ENCODE measurements at regions not wholly inside any gene's neighbourhood (a gene's known extent, or its start where the extent isn't known, plus 50 kb on each side); places are given as distances from the start of the nearest gene placed in this dataset.

- DNase-seq (ENCODE audit: low spot score), result no peak
- WGBS (ENCODE audit: low lambda C conversion rate, missing lambda C conversion rate), result 89% methylated on average over 4 of the region's 4 CpGs
- TF ChIP-seq EZH2phosphoT487 (IDR thresholded peaks at IDR 0.05; ENCODE audit: low read depth, severe bottlenecking, unreplicated experiment) (no peak), CTCF (IDR thresholded peaks at IDR 0.05; ENCODE audit: poor library complexity) (no peak), EZH2 (IDR thresholded peaks at IDR 0.05; ENCODE audit: borderline replicate concordance) (no peak)
These were observed 1199.1 kb upstream of the SORCS1 start for GRCh38 chr10:108363576-108363975.

GRCh38 chr10:108362961-108363360, 1198.5 kb upstream of the SORCS1 start:
- no peaks in the 10 kb centered on the region for H3K79me2 ChIP-seq
- H3K4me1 ChIP-seq (ENCODE audit: insufficient read depth), result no peaks in the 10 kb centered on the region
- no peak overlapping the region for H3K27ac ChIP-seq
- 97% methylated on average over 1 of the region's 1 CpG for WGBS (ENCODE audit: low lambda C conversion rate, missing lambda C conversion rate)
- H3K4me2 ChIP-seq, result no peak overlapping the region
- no peak for DNase-seq (ENCODE audit: low spot score)
- H2AFZ ChIP-seq, result no peak overlapping the region
- H3K36me3 ChIP-seq (replicated peaks; ENCODE audit: insufficient read depth, low read depth), result no peaks in the 10 kb centered on the region
- no peaks in the 10 kb centered on the region for H4K20me1 ChIP-seq (ENCODE audit: insufficient read depth, poor library complexity, severe bottlenecking)
- H3K4me3 ChIP-seq, result no peak overlapping the region
- no peaks in the 10 kb centered on the region for H3K27me3 ChIP-seq
- no peaks in the 10 kb centered on the region for H3K9me3 ChIP-seq (ENCODE audit: low read depth)
- H3K9me2 ChIP-seq (replicated peaks; ENCODE audit: insufficient read depth), result no peaks in the 10 kb centered on the region
- TF ChIP-seq EZH2 (IDR thresholded peaks at IDR 0.05; ENCODE audit: borderline replicate concordance) (no peak), EZH2phosphoT487 (IDR thresholded peaks at IDR 0.05; ENCODE audit: low read depth, severe bottlenecking, unreplicated experiment) (no peak), CTCF (IDR thresholded peaks at IDR 0.05; ENCODE audit: poor library complexity) (no peak)

More at GRCh38 chr10:108363576-108363975, 1199.1 kb upstream of the SORCS1 start:
- Histone ChIP-seq H3K9me3 (ENCODE audit: low read depth) (no peaks in the 10 kb centered on the region), H3K27me3 (no peaks in the 10 kb centered on the region), H2AFZ (no peak overlapping the region), H3K36me3 (replicated peaks; ENCODE audit: insufficient read depth, low read depth) (no peaks in the 10 kb centered on the region), H3K27ac (no peak overlapping the region), H3K4me2 (no peak overlapping the region), H3K4me3 (no peak overlapping the region), H4K20me1 (ENCODE audit: insufficient read depth, poor library complexity, severe bottlenecking) (no peaks in the 10 kb centered on the region), H3K9me2 (replicated peaks; ENCODE audit: insufficient read depth) (no peaks in the 10 kb centered on the region), H3K79me2 (no peaks in the 10 kb centered on the region), H3K4me1 (ENCODE audit: insufficient read depth) (no peaks in the 10 kb centered on the region)

- no peaks in the 10 kb centered on the region for H3K9me3 ChIP-seq (ENCODE audit: low read depth)
- no peaks in the 10 kb centered on the region for H3K9me2 ChIP-seq (replicated peaks; ENCODE audit: insufficient read depth)
- WGBS (ENCODE audit: low lambda C conversion rate, missing lambda C conversion rate), result 59% methylated on average over 2 of the region's 2 CpGs
- H3K27me3 ChIP-seq, result no peaks in the 10 kb centered on the region
- H3K4me3 ChIP-seq, result no peak overlapping the region
- no peak for TF ChIP-seq EZH2 (IDR thresholded peaks at IDR 0.05; ENCODE audit: borderline replicate concordance)
- TF ChIP-seq CTCF (IDR thresholded peaks at IDR 0.05; ENCODE audit: poor library complexity), result no peak
- no peak for TF ChIP-seq EZH2phosphoT487 (IDR thresholded peaks at IDR 0.05; ENCODE audit: low read depth, severe bottlenecking, unreplicated experiment)
- H3K27ac ChIP-seq, result no peak overlapping the region
- H3K4me1 ChIP-seq (ENCODE audit: insufficient read depth), result no peaks in the 10 kb centered on the region
- DNase-seq (ENCODE audit: low spot score), result no peak
- no peak overlapping the region for H3K4me2 ChIP-seq
- no peaks in the 10 kb centered on the region for H3K79me2 ChIP-seq
- H2AFZ ChIP-seq, result no peak overlapping the region
- H3K36me3 ChIP-seq (replicated peaks; ENCODE audit: insufficient read depth, low read depth), result no peaks in the 10 kb centered on the region
- H4K20me1 ChIP-seq (ENCODE audit: insufficient read depth, poor library complexity, severe bottlenecking), result no peaks in the 10 kb centered on the region
These were observed 1197.8 kb upstream of the SORCS1 start for GRCh38 chr10:108362296-108362695.

GRCh38 chr10:108360187-108360586, 1195.7 kb upstream of the SORCS1 start:
- WGBS (ENCODE audit: low lambda C conversion rate, missing lambda C conversion rate), result 41% methylated on average over 2 of the region's 2 CpGs
- H3K27me3 ChIP-seq, result no peaks in the 10 kb centered on the region
- H4K20me1 ChIP-seq (ENCODE audit: insufficient read depth, poor library complexity, severe bottlenecking), result no peaks in the 10 kb centered on the region
- H3K27ac ChIP-seq, result peak overlapping the region; percentile 18
- no peaks in the 10 kb centered on the region for H3K36me3 ChIP-seq (replicated peaks; ENCODE audit: insufficient read depth, low read depth)
- no peak overlapping the region for H2AFZ ChIP-seq
- no peaks in the 10 kb centered on the region for H3K9me2 ChIP-seq (replicated peaks; ENCODE audit: insufficient read depth)
- no peak overlapping the region for H3K4me3 ChIP-seq
- H3K4me2 ChIP-seq, result no peak overlapping the region
- H3K79me2 ChIP-seq, result no peaks in the 10 kb centered on the region
- H3K4me1 ChIP-seq (ENCODE audit: insufficient read depth), result no peaks in the 10 kb centered on the region
- H3K9me3 ChIP-seq (ENCODE audit: low read depth), result no peaks in the 10 kb centered on the region
- TF ChIP-seq CTCF (IDR thresholded peaks at IDR 0.05; ENCODE audit: poor library complexity) (no peak), EZH2 (IDR thresholded peaks at IDR 0.05; ENCODE audit: borderline replicate concordance) (no peak), EZH2phosphoT487 (IDR thresholded peaks at IDR 0.05; ENCODE audit: low read depth, severe bottlenecking, unreplicated experiment) (no peak)
- peak; percentile 24 for DNase-seq (ENCODE audit: low spot score)
